Astrocyte (in vitro differentiated cells and primary cell): ENCODE measurements at regions not wholly inside any gene's neighbourhood (a gene's known extent, or its start where the extent isn't known, plus 50 kb on each side); places are given as distances from the start of the nearest gene placed in this dataset.

Experiments
- DNase-seq: peaks from one replicate; pipeline ENCODE4 v3.0.0-alpha.2; 2010; ENCODE audit warnings: low read depth
- FAIRE-seq: peaks from 2 replicates; lab custom pipeline; 2011; peaks lifted over from hg19 to GRCh38; lab: Jason Lieb, UNC
- H2AFZ ChIP-seq: 2 replicates; pipeline ENCODE4 v1.6.0; 2012; ENCODE audit warnings: low read depth, low read length, inconsistent platforms
- H3K27ac ChIP-seq: 2 replicates; pipeline ENCODE4 v1.5.1; 2011; ENCODE audit warnings: low read depth, low read length, inconsistent platforms
- H3K27me3 ChIP-seq: 2 replicates; pipeline ENCODE4 v1.6.0; 2011; ENCODE audit warnings: low read length, inconsistent platforms; ENCODE audit not compliant: insufficient read depth
- H3K36me3 ChIP-seq: 2 replicates; pipeline ENCODE4 v1.5.1; 2011; ENCODE audit warnings: low read length, inconsistent platforms; ENCODE audit not compliant: insufficient read depth
- H3K4me1 ChIP-seq: 2 replicates; pipeline ENCODE4 v1.5.1; 2011; ENCODE audit warnings: low read length, inconsistent platforms; ENCODE audit not compliant: insufficient read depth
- H3K4me2 ChIP-seq: 2 replicates; pipeline ENCODE4 v1.6.0; 2012; ENCODE audit warnings: low read length, inconsistent platforms
- H3K4me3 ChIP-seq: 2 replicates; pipeline ENCODE4 v1.5.1; 2011; ENCODE audit warnings: low read depth, mild to moderate bottlenecking, low read length, inconsistent platforms; ENCODE audit not compliant: insufficient read depth
- H3K79me2 ChIP-seq: 2 replicates; pipeline ENCODE4 v1.6.0; 2012; ENCODE audit warnings: mild to moderate bottlenecking, low read length, inconsistent platforms; ENCODE audit not compliant: insufficient read depth
- H3K9ac ChIP-seq: 2 replicates; pipeline ENCODE4 v1.6.0; 2012; ENCODE audit warnings: mild to moderate bottlenecking, low read length, inconsistent platforms
- H3K9me3 ChIP-seq: 2 replicates; pipeline ENCODE4 v1.5.1; 2012; ENCODE audit warnings: low read depth, mild to moderate bottlenecking, low read length, inconsistent platforms; ENCODE audit not compliant: insufficient read depth
- H4K20me1 ChIP-seq: 2 replicates; pipeline ENCODE4 v1.6.0; 2012; ENCODE audit warnings: low read length, inconsistent platforms; ENCODE audit not compliant: insufficient read depth
- H3K27ac Mint-ChIP-seq: one replicate; pipeline ENCODE4 v1.8.0; 2021; ENCODE audit warnings: mild to moderate bottlenecking, mixed read lengths; ENCODE audit not compliant: unreplicated experiment
- H3K27me3 Mint-ChIP-seq: one replicate; pipeline ENCODE4 v1.8.0; 2021; ENCODE audit warnings: low read depth, mixed read lengths; ENCODE audit not compliant: unreplicated experiment
- H3K36me3 Mint-ChIP-seq: one replicate; pipeline ENCODE4 v1.8.0; 2021; ENCODE audit warnings: low read depth, mixed read lengths; ENCODE audit not compliant: unreplicated experiment
- H3K4me1 Mint-ChIP-seq: one replicate; pipeline ENCODE4 v1.8.0; 2021; ENCODE audit warnings: low read depth, mixed read lengths; ENCODE audit not compliant: unreplicated experiment
- H3K4me3 Mint-ChIP-seq: one replicate; pipeline ENCODE4 v1.8.0; 2021; ENCODE audit warnings: mild to moderate bottlenecking, moderate library complexity, mixed read lengths; ENCODE audit not compliant: unreplicated experiment
- H3K9me3 Mint-ChIP-seq: one replicate; pipeline ENCODE4 v1.8.0; 2021; ENCODE audit warnings: mild to moderate bottlenecking, mixed read lengths; ENCODE audit not compliant: unreplicated experiment
- EZH2 ChIP-seq: IDR thresholded peaks from 2 replicates; pipeline ENCODE4 v1.6.1; 2012; ENCODE audit warnings: mild to moderate bottlenecking, low read length, inconsistent platforms; ENCODE audit not compliant: insufficient read depth
- TF ChIP-seq, protein P1 (sequence below): IDR thresholded peaks from 2 replicates; pipeline ENCODE4 v1.5.1; 2011; ENCODE audit warnings: low read depth, mild to moderate bottlenecking, inconsistent platforms, low read length, moderate library complexity; ENCODE audit not compliant: insufficient read depth

DNA sequence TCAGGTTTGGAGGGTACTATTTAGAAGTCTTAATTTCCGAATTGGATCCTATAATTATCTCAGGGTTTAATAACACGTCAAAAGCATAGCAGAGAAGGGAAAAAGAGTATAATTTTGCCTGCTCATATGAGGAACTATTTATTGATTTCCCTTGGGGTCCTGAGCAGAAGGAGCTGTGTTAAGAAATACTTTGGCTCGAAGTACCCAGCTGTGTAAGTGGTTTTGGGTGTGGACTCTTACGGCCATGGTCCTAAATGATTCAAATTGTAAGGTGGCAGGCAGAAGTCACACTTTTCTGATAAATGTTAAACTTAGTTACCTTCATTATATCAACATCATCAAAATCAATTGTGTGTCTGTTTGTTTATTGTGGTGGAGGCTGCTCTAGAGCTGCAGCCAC, 190.4 kb downstream of the MTRR start:
- Mint-ChIP-seq H3K4me3 (no peak overlapping the region), H3K27ac (no peak overlapping the region), H3K36me3 (no peaks in the 10 kb centered on the region), H3K4me1 (peaks cover 6% of the 10 kb centered on the region), H3K9me3 (no peaks in the 10 kb centered on the region), H3K27me3 (no peaks in the 10 kb centered on the region)
- H3K4me3 ChIP-seq = no peak overlapping the region
- no peak for DNase-seq
- no peak overlapping the region for H3K9ac ChIP-seq
- no peak overlapping the region for H2AFZ ChIP-seq
- TF ChIP-seq, protein P1, sequence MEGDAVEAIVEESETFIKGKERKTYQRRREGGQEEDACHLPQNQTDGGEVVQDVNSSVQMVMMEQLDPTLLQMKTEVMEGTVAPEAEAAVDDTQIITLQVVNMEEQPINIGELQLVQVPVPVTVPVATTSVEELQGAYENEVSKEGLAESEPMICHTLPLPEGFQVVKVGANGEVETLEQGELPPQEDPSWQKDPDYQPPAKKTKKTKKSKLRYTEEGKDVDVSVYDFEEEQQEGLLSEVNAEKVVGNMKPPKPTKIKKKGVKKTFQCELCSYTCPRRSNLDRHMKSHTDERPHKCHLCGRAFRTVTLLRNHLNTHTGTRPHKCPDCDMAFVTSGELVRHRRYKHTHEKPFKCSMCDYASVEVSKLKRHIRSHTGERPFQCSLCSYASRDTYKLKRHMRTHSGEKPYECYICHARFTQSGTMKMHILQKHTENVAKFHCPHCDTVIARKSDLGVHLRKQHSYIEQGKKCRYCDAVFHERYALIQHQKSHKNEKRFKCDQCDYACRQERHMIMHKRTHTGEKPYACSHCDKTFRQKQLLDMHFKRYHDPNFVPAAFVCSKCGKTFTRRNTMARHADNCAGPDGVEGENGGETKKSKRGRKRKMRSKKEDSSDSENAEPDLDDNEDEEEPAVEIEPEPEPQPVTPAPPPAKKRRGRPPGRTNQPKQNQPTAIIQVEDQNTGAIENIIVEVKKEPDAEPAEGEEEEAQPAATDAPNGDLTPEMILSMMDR = no peak
- TF ChIP-seq EZH2 = no peak
- H3K4me2 ChIP-seq = no peak overlapping the region
- no peaks in the 10 kb centered on the region for H3K4me1 ChIP-seq
- no peaks in the 10 kb centered on the region for H4K20me1 ChIP-seq
- no peaks in the 10 kb centered on the region for H3K79me2 ChIP-seq
- no peak overlapping the region for H3K27ac ChIP-seq
- no peaks in the 10 kb centered on the region for H3K27me3 ChIP-seq
- no peaks in the 10 kb centered on the region for H3K9me3 ChIP-seq
- H3K36me3 ChIP-seq = no peaks in the 10 kb centered on the region
- no peak for FAIRE-seq

DNA sequence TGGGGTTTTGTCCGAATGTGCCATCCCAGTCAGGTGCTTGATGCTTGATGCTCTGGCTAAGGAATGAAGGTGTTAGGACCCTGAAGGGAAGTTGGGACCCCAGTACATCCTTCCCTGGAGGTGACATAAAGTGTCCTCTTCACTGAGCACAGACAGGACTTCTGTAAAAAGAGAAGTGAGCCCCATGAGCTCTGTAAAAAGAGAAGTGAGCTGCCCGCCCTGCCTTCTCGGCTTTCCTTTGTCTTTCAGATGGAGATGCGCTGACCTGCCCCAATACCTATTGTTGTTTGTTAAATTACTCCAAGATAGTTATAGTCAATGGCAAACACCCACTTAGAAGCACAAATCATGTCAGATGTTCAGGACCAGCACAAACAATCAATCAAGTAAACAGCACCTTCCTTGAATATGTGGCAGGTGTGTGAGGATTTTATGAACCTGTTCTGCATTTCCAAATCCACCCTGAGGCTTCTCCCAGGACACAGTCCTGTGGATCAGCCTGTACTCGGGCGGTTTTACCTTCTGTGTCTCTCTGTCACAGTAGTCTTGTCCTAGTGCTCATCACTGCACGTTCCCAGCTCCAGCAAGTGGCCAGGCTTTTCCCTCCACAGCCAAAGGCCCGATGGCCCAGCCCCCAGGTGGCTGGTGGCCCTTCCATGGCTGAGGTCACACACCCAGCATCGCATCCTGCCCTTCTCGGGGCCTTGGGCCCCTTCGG, 191.4 kb downstream of the MTRR start:
- Mint-ChIP-seq H3K36me3 (no peaks in the 10 kb centered on the region), H3K4me1 (peaks cover 6% of the 10 kb centered on the region), H3K9me3 (no peaks in the 10 kb centered on the region), H3K4me3 (no peak overlapping the region), H3K27ac (no peak overlapping the region), H3K27me3 (peaks cover 3% of the 10 kb centered on the region)
- no peak overlapping the region for H2AFZ ChIP-seq
- no peaks in the 10 kb centered on the region for H3K4me1 ChIP-seq
- H4K20me1 ChIP-seq = no peaks in the 10 kb centered on the region
- H3K9me3 ChIP-seq = no peaks in the 10 kb centered on the region
- H3K4me2 ChIP-seq = no peak overlapping the region
- TF ChIP-seq, protein P1 = no peak
- no peak for TF ChIP-seq EZH2
- no peaks in the 10 kb centered on the region for H3K79me2 ChIP-seq
- no peak for DNase-seq
- H3K27ac ChIP-seq = no peak overlapping the region
- H3K36me3 ChIP-seq = no peaks in the 10 kb centered on the region
- H3K27me3 ChIP-seq = no peaks in the 10 kb centered on the region
- no peak overlapping the region for H3K4me3 ChIP-seq
- FAIRE-seq = no peak
- no peak overlapping the region for H3K9ac ChIP-seq

GRCh38 chr5:8060953-8061429, 192.0 kb downstream of the MTRR start:
- Histone ChIP-seq H3K9me3 (no peaks in the 10 kb centered on the region), H3K27me3 (no peaks in the 10 kb centered on the region), H3K9ac (no peak overlapping the region), H3K4me3 (no peak overlapping the region), H4K20me1 (no peaks in the 10 kb centered on the region), H3K36me3 (no peaks in the 10 kb centered on the region), H3K27ac (no peak overlapping the region), H3K79me2 (no peaks in the 10 kb centered on the region), H3K4me1 (no peaks in the 10 kb centered on the region), H2AFZ (no peak overlapping the region), H3K4me2 (no peak overlapping the region)
- Mint-ChIP-seq H3K36me3 (no peaks in the 10 kb centered on the region), H3K4me1 (peaks cover 6% of the 10 kb centered on the region), H3K9me3 (no peaks in the 10 kb centered on the region), H3K4me3 (no peak overlapping the region), H3K27ac (no peak overlapping the region), H3K27me3 (peaks cover 3% of the 10 kb centered on the region)
- FAIRE-seq = no peak
- DNase-seq = no peak
- TF ChIP-seq, protein P1 = no peak
- TF ChIP-seq EZH2 = no peak
